ENCODE measurements at regions not wholly inside any gene's neighbourhood (a gene's known extent, or its start where the extent isn't known, plus 50 kb on each side); places are given as distances from the start of the nearest gene placed in this dataset.
A peak's percentile ranks its signal among the peaks of the same experiment; 100 is the strongest.

- Histone ChIP-seq H3K9me3 (ENCODE audit: low read length) (no peaks in the 10 kb centered on the region), H3K36me3 (ENCODE audit: insufficient read depth, low read length) (no peaks in the 10 kb centered on the region), H3K27ac (ENCODE audit: low read depth, low read length) (no peak overlapping the region), H3K4me1 (ENCODE audit: insufficient read depth, low read length) (peaks cover 40% of the 10 kb centered on the region), H3K27me3 (ENCODE audit: control insufficient read depth in 1 of 2, insufficient read depth in 2 of 2, low read length in 2 of 2) (no peaks in the 10 kb centered on the region), H3K4me3 (ENCODE audit: low read depth in 1 of 2, low read length in 2 of 2) (no peak overlapping the region), H3K9ac (ENCODE audit: low read length) (no peak overlapping the region)
Measured at GRCh38 chr2:106025796-106026195, 168.3 kb downstream of the UXS1 start.

- H3K27ac ChIP-seq (ENCODE audit: low read depth, low read length), result no peak overlapping the region
- H3K9ac ChIP-seq (ENCODE audit: low read length), result no peak overlapping the region
- peaks cover 40% of the 10 kb centered on the region for H3K4me1 ChIP-seq (ENCODE audit: insufficient read depth, low read length)
- H3K4me3 ChIP-seq (ENCODE audit: low read depth in 1 of 2, low read length in 2 of 2), result no peak overlapping the region
- H3K9me3 ChIP-seq (ENCODE audit: low read length), result no peaks in the 10 kb centered on the region
- no peaks in the 10 kb centered on the region for H3K27me3 ChIP-seq (ENCODE audit: control insufficient read depth in 1 of 2, insufficient read depth in 2 of 2, low read length in 2 of 2)
- H3K36me3 ChIP-seq (ENCODE audit: insufficient read depth, low read length), result no peaks in the 10 kb centered on the region
Measured at GRCh38 chr2:106021662-106022028, 172.5 kb downstream of the UXS1 start.

GRCh38 chr2:106020821-106021661 lies 173.1 kb downstream of the UXS1 start:
- H3K4me1 ChIP-seq (ENCODE audit: insufficient read depth, low read length), result peaks cover 35% of the 10 kb centered on the region
- H3K9ac ChIP-seq (ENCODE audit: low read length), result no peak overlapping the region
- H3K27ac ChIP-seq (ENCODE audit: low read depth, low read length), result peak overlapping the region; percentile 39
- no peaks in the 10 kb centered on the region for H3K9me3 ChIP-seq (ENCODE audit: low read length)
- H3K36me3 ChIP-seq (ENCODE audit: insufficient read depth, low read length), result no peaks in the 10 kb centered on the region
- no peak overlapping the region for H3K4me3 ChIP-seq (ENCODE audit: low read depth in 1 of 2, low read length in 2 of 2)
- H3K27me3 ChIP-seq (ENCODE audit: control insufficient read depth in 1 of 2, insufficient read depth in 2 of 2, low read length in 2 of 2), result no peaks in the 10 kb centered on the region

GRCh38 chr2:106020032-106020431 lies 174.1 kb downstream of the UXS1 start:
- Histone ChIP-seq H3K27ac (ENCODE audit: low read depth, low read length) (no peak overlapping the region), H3K4me3 (ENCODE audit: low read depth in 1 of 2, low read length in 2 of 2) (peak overlapping the region in 1 of 2 donors; percentile 31), H3K9me3 (ENCODE audit: low read length) (no peaks in the 10 kb centered on the region), H3K4me1 (ENCODE audit: insufficient read depth, low read length) (peaks cover 31% of the 10 kb centered on the region), H3K9ac (ENCODE audit: low read length) (no peak overlapping the region), H3K27me3 (ENCODE audit: control insufficient read depth in 1 of 2, insufficient read depth in 2 of 2, low read length in 2 of 2) (no peaks in the 10 kb centered on the region), H3K36me3 (ENCODE audit: insufficient read depth, low read length) (no peaks in the 10 kb centered on the region)

- peaks cover 31% of the 10 kb centered on the region for H3K4me1 ChIP-seq (ENCODE audit: insufficient read depth, low read length)
- no peaks in the 10 kb centered on the region for H3K27me3 ChIP-seq (ENCODE audit: control insufficient read depth in 1 of 2, insufficient read depth in 2 of 2, low read length in 2 of 2)
- H3K4me3 ChIP-seq (ENCODE audit: low read depth in 1 of 2, low read length in 2 of 2), result no peak overlapping the region
- no peak overlapping the region for H3K27ac ChIP-seq (ENCODE audit: low read depth, low read length)
- no peak overlapping the region for H3K9ac ChIP-seq (ENCODE audit: low read length)
- no peaks in the 10 kb centered on the region for H3K36me3 ChIP-seq (ENCODE audit: insufficient read depth, low read length)
- no peaks in the 10 kb centered on the region for H3K9me3 ChIP-seq (ENCODE audit: low read length)
Measured at GRCh38 chr2:106018141-106018540, 176.0 kb downstream of the UXS1 start.

- no peaks in the 10 kb centered on the region for H3K27me3 ChIP-seq (ENCODE audit: control insufficient read depth in 1 of 2, insufficient read depth in 2 of 2, low read length in 2 of 2)
- H3K9ac ChIP-seq (ENCODE audit: low read length), result no peak overlapping the region
- no peak overlapping the region for H3K27ac ChIP-seq (ENCODE audit: low read depth, low read length)
- H3K4me1 ChIP-seq (ENCODE audit: insufficient read depth, low read length), result no peaks in the 10 kb centered on the region
- H3K9me3 ChIP-seq (ENCODE audit: low read length), result no peaks in the 10 kb centered on the region
- no peak overlapping the region for H3K4me3 ChIP-seq (ENCODE audit: low read depth in 1 of 2, low read length in 2 of 2)
- H3K36me3 ChIP-seq (ENCODE audit: insufficient read depth, low read length), result no peaks in the 10 kb centered on the region
Measured at GRCh38 chr2:106012591-106013347, 181.3 kb downstream of the UXS1 start.

GRCh38 chr2:106012001-106012590 lies 182.0 kb downstream of the UXS1 start:
- Histone ChIP-seq H3K27ac (ENCODE audit: low read depth, low read length) (no peak overlapping the region), H3K9me3 (ENCODE audit: low read length) (no peaks in the 10 kb centered on the region), H3K27me3 (ENCODE audit: control insufficient read depth in 1 of 2, insufficient read depth in 2 of 2, low read length in 2 of 2) (no peaks in the 10 kb centered on the region), H3K4me3 (ENCODE audit: low read depth in 1 of 2, low read length in 2 of 2) (no peak overlapping the region), H3K36me3 (ENCODE audit: insufficient read depth, low read length) (no peaks in the 10 kb centered on the region), H3K9ac (ENCODE audit: low read length) (no peak overlapping the region), H3K4me1 (ENCODE audit: insufficient read depth, low read length) (no peaks in the 10 kb centered on the region)

GRCh38 chr2:106011380-106011779 lies 182.7 kb downstream of the UXS1 start:
- Histone ChIP-seq H3K9me3 (ENCODE audit: low read length) (no peaks in the 10 kb centered on the region), H3K9ac (ENCODE audit: low read length) (no peak overlapping the region), H3K36me3 (ENCODE audit: insufficient read depth, low read length) (no peaks in the 10 kb centered on the region), H3K4me3 (ENCODE audit: low read depth in 1 of 2, low read length in 2 of 2) (no peak overlapping the region), H3K27ac (ENCODE audit: low read depth, low read length) (no peak overlapping the region), H3K4me1 (ENCODE audit: insufficient read depth, low read length) (no peaks in the 10 kb centered on the region), H3K27me3 (ENCODE audit: control insufficient read depth in 1 of 2, insufficient read depth in 2 of 2, low read length in 2 of 2) (no peaks in the 10 kb centered on the region)

- Histone ChIP-seq H3K9ac (ENCODE audit: low read length) (no peak overlapping the region), H3K27me3 (ENCODE audit: control insufficient read depth in 1 of 2, insufficient read depth in 2 of 2, low read length in 2 of 2) (no peaks in the 10 kb centered on the region), H3K4me1 (ENCODE audit: insufficient read depth, low read length) (no peaks in the 10 kb centered on the region), H3K9me3 (ENCODE audit: low read length) (no peaks in the 10 kb centered on the region), H3K27ac (ENCODE audit: low read depth, low read length) (no peak overlapping the region), H3K36me3 (ENCODE audit: insufficient read depth, low read length) (no peaks in the 10 kb centered on the region), H3K4me3 (ENCODE audit: low read depth in 1 of 2, low read length in 2 of 2) (no peak overlapping the region)
Measured at GRCh38 chr2:106010818-106011355, 183.2 kb downstream of the UXS1 start.

GRCh38 chr2:106009096-106009495 lies 185.0 kb downstream of the UXS1 start:
- H3K27ac ChIP-seq (ENCODE audit: low read depth, low read length), result no peak overlapping the region

GRCh38 chr2:106004851-106005250 lies 189.2 kb downstream of the UXS1 start:
- no peaks in the 10 kb centered on the region for H3K9me3 ChIP-seq (ENCODE audit: low read length)
- no peaks in the 10 kb centered on the region for H3K4me1 ChIP-seq (ENCODE audit: insufficient read depth, low read length)
- no peak overlapping the region for H3K4me3 ChIP-seq (ENCODE audit: low read depth in 1 of 2, low read length in 2 of 2)
- H3K36me3 ChIP-seq (ENCODE audit: insufficient read depth, low read length), result no peaks in the 10 kb centered on the region
- H3K9ac ChIP-seq (ENCODE audit: low read length), result no peak overlapping the region
- H3K27me3 ChIP-seq (ENCODE audit: control insufficient read depth in 1 of 2, insufficient read depth in 2 of 2, low read length in 2 of 2), result no peaks in the 10 kb centered on the region
- H3K27ac ChIP-seq (ENCODE audit: low read depth, low read length), result no peak overlapping the region

More at GRCh38 chr2:106009096-106009495, 185.0 kb downstream of the UXS1 start:
- Histone ChIP-seq H3K27me3 (ENCODE audit: control insufficient read depth in 1 of 2, insufficient read depth in 2 of 2, low read length in 2 of 2) (no peaks in the 10 kb centered on the region), H3K9ac (ENCODE audit: low read length) (no peak overlapping the region), H3K9me3 (ENCODE audit: low read length) (no peaks in the 10 kb centered on the region), H3K4me3 (ENCODE audit: low read depth in 1 of 2, low read length in 2 of 2) (no peak overlapping the region), H3K4me1 (ENCODE audit: insufficient read depth, low read length) (no peaks in the 10 kb centered on the region), H3K36me3 (ENCODE audit: insufficient read depth, low read length) (no peaks in the 10 kb centered on the region)

All from muscle layer of colon (tissue), 2 donors.